ENCODE measurements at regions not wholly inside any gene's neighbourhood (a gene's known extent, or its start where the extent isn't known, plus 50 kb on each side); places are given as distances from the start of the nearest gene placed in this dataset.
"Not testable (repeated sequence)": the region's sequence is repeated elsewhere in the genome, so short reads cannot be mapped to it uniquely, and the experiment has no call there.

GRCh38 chr7:81869670-81870069, 99.8 kb upstream of the HGF start:
- Histone ChIP-seq H3K36me3 (ENCODE audit: insufficient read depth, low read length, poor library complexity, severe bottlenecking) (no peaks in the 10 kb centered on the region), H3K27ac (ENCODE audit: low read depth, low read length, poor library complexity, severe bottlenecking) (no peak overlapping the region), H3K9me3 (ENCODE audit: low read depth, low read length, poor library complexity, severe bottlenecking) (no peaks in the 10 kb centered on the region), H3K4me3 (ENCODE audit: low read depth, low read length, poor library complexity, severe bottlenecking) (no peak overlapping the region), H3K27me3 (replicated peaks; ENCODE audit: insufficient read depth, low read depth, low read length, poor library complexity) (no peaks in the 10 kb centered on the region), H3K4me1 (ENCODE audit: insufficient read depth, low read length, poor library complexity, severe bottlenecking) (no peaks in the 10 kb centered on the region)
- ChIA-PET POLR2A (ENCODE audit: low non-redundant PET) (no interaction called here), CTCF (no interaction called here)
- no TSS peak for BruUV-seq (replicated peaks)
- DNase-seq (ENCODE audit: low spot score), result no peak
- intact Hi-C loops (cut with micrococcal nuclease; ENCODE audit: unreplicated experiment), result no loop called here
- TF ChIP-seq CTCF (conservative IDR thresholded peaks at IDR 0.05; ENCODE audit: low read depth, low read length) (no peak), EZH2 (IDR thresholded peaks at IDR 0.05; ENCODE audit: borderline replicate concordance, low read depth, low read length, poor library complexity, severe bottlenecking) (no peak)

- H3K27ac ChIP-seq (ENCODE audit: low read depth, low read length, poor library complexity, severe bottlenecking), result no peak overlapping the region
- intact Hi-C loops (cut with micrococcal nuclease; ENCODE audit: unreplicated experiment), result no loop called here
- CTCF ChIA-PET, result no interaction called here
- H3K27me3 ChIP-seq (replicated peaks; ENCODE audit: insufficient read depth, low read depth, low read length, poor library complexity), result no peaks in the 10 kb centered on the region
- H3K4me1 ChIP-seq (ENCODE audit: insufficient read depth, low read length, poor library complexity, severe bottlenecking), result no peaks in the 10 kb centered on the region
- no peak overlapping the region for H3K4me3 ChIP-seq (ENCODE audit: low read depth, low read length, poor library complexity, severe bottlenecking)
- no TSS peak for BruUV-seq (replicated peaks)
- TF ChIP-seq CTCF (conservative IDR thresholded peaks at IDR 0.05; ENCODE audit: low read depth, low read length) (no peak), EZH2 (IDR thresholded peaks at IDR 0.05; ENCODE audit: borderline replicate concordance, low read depth, low read length, poor library complexity, severe bottlenecking) (no peak)
- H3K9me3 ChIP-seq (ENCODE audit: low read depth, low read length, poor library complexity, severe bottlenecking), result no peaks in the 10 kb centered on the region
- POLR2A ChIA-PET (ENCODE audit: low non-redundant PET), result no interaction called here
- DNase-seq (ENCODE audit: low spot score), result no peak
- no peaks in the 10 kb centered on the region for H3K36me3 ChIP-seq (ENCODE audit: insufficient read depth, low read length, poor library complexity, severe bottlenecking)
These were observed 95.9 kb upstream of the HGF start for GRCh38 chr7:81865754-81866153.

- BruUV-seq (replicated peaks), result no TSS peak
- intact Hi-C loops (cut with micrococcal nuclease; ENCODE audit: unreplicated experiment), result no loop called here
- no peak overlapping the region for H3K27ac ChIP-seq (ENCODE audit: low read depth, low read length, poor library complexity, severe bottlenecking)
- CTCF ChIA-PET, result no interaction called here
- POLR2A ChIA-PET (ENCODE audit: low non-redundant PET), result no interaction called here
- no peak overlapping the region for H3K4me3 ChIP-seq (ENCODE audit: low read depth, low read length, poor library complexity, severe bottlenecking)
- H3K4me1 ChIP-seq (ENCODE audit: insufficient read depth, low read length, poor library complexity, severe bottlenecking), result no peaks in the 10 kb centered on the region
- no peak for DNase-seq (ENCODE audit: low spot score)
- H3K9me3 ChIP-seq (ENCODE audit: low read depth, low read length, poor library complexity, severe bottlenecking), result no peaks in the 10 kb centered on the region
- H3K27me3 ChIP-seq (replicated peaks; ENCODE audit: insufficient read depth, low read depth, low read length, poor library complexity), result no peaks in the 10 kb centered on the region
- TF ChIP-seq EZH2 (IDR thresholded peaks at IDR 0.05; ENCODE audit: borderline replicate concordance, low read depth, low read length, poor library complexity, severe bottlenecking) (no peak), CTCF (conservative IDR thresholded peaks at IDR 0.05; ENCODE audit: low read depth, low read length) (no peak)
- H3K36me3 ChIP-seq (ENCODE audit: insufficient read depth, low read length, poor library complexity, severe bottlenecking), result no peaks in the 10 kb centered on the region
These were observed 89.6 kb upstream of the HGF start for GRCh38 chr7:81859433-81859832.

- H3K27me3 ChIP-seq (replicated peaks; ENCODE audit: insufficient read depth, low read depth, low read length, poor library complexity); H3K4me1 ChIP-seq (ENCODE audit: insufficient read depth, low read length, poor library complexity, severe bottlenecking); CTCF ChIA-PET; H3K36me3 ChIP-seq (ENCODE audit: insufficient read depth, low read length, poor library complexity, severe bottlenecking); H3K9me3 ChIP-seq (ENCODE audit: low read depth, low read length, poor library complexity, severe bottlenecking); H3K27ac ChIP-seq (ENCODE audit: low read depth, low read length, poor library complexity, severe bottlenecking); POLR2A ChIA-PET (ENCODE audit: low non-redundant PET); DNase-seq (ENCODE audit: low spot score); intact Hi-C loops (cut with micrococcal nuclease; ENCODE audit: unreplicated experiment); BruUV-seq (replicated peaks); H3K4me3 ChIP-seq (ENCODE audit: low read depth, low read length, poor library complexity, severe bottlenecking): not testable (repeated sequence)
These were observed 89.0 kb upstream of the HGF start for GRCh38 chr7:81858820-81859219.

Measured in A673 (cell line).